NCI-H2171 treated with DMSO at 0.1 percent for 48 hours (cell line): ENCODE measurements at regions not wholly inside any gene's neighbourhood (a gene's known extent, or its start where the extent isn't known, plus 50 kb on each side); places are given as distances from the start of the nearest gene placed in this dataset.
"Not testable (repeated sequence)": the region's sequence is repeated elsewhere in the genome, so short reads cannot be mapped to it uniquely, and the experiment has no call there.

Experiments
- DNase-seq: peaks from one replicate; lab custom pipeline; 2025; lab: John Stamatoyannopoulos, UW

GRCh38 chr4:123158576-123158975, 236.2 kb upstream of the NUDT6 start:
- DNase-seq = no peak

GRCh38 chr4:123159479-123159878, 237.1 kb upstream of the NUDT6 start:
- DNase-seq = no peak

DNA sequence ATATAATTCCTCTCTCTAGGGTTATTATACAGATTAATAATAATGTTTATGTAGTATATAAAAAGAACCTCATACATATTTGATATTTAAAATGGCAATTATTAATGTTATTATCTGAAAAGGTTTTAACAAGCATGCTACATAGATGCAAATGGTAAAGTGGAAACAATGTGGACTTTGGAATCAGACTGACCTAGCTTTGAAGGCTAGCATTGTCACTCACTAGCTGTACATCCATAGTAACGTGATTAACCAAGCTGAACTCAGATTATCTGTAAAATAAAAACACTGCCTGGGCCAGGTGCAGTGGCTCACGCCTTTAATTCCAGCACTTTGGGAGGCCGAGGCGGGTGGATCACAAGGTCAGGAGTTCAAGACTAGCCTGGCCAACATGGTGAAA, 233.7 kb upstream of the SPRY1 start:
- DNase-seq = no peak

- no peak for DNase-seq
Observed at GRCh38 chr4:123163501-123163900, 233.1 kb upstream of the SPRY1 start.

DNA sequence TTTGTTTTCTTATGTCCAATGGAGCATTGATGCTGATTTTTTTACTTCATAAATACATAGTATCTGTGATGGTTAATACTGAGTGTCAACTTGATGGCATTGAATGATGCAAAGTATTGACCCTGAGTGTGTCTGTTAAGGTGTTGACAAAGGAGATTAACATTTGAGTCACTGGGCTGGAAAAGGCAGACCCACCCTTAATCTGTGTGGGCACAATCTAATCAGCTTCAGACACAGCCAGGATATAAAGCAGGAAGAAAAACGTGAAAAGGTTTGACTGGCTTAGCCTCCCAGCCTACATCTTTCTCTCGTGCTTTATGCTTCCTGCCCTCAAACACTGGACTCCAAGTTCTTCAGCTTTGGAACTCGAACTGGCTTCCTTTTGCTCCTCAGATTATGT, 230.6 kb upstream of the SPRY1 start:
- no peak for DNase-seq

GRCh38 chr4:123167931-123168330, 228.7 kb upstream of the SPRY1 start:
- DNase-seq = no peak

DNA sequence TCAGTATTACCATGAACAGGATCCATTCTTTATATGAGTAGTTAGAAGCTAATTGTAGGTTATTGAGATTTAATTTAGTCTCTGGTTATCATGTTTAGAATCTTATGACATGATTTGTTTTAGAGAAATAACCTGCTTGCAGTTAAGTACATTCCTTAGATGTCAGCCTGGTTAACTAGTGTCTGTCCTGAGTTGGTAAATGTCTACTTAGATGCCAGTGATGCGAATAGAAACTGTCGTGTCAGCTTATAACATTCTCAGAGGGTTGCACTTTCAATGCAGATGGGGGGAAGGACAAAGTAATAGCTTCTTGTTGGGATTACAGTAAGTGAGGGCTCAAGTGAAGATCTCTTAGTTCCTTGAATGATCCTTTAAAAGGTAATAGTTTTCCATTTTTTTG, 227.8 kb upstream of the SPRY1 start:
- no peak for DNase-seq

GRCh38 chr4:123170843-123171242, 225.8 kb upstream of the SPRY1 start:
- DNase-seq = no peak

DNA sequence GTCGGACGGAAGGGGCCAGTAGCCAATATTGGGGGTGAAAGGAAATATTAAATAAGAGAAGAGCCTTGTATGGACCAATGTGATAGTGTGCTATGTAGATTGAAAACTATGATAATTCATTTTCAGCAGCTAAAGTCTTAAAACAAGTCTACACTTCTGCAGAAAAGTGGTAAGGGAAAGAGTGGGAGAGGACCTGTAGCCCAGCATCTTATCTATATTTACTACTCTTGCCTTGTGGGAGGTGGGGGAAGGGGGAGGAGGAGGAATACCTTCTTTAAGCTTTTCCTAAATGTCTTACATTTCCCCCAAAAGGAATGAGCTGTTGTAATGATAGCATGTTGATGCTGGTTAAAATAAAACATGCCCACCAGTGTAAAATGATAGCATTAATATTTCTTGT, 220.0 kb upstream of the SPRY1 start:
- no peak for DNase-seq

- DNase-seq = no peak
Observed at GRCh38 chr4:123182289-123182688, 214.3 kb upstream of the SPRY1 start.

GRCh38 chr4:123183308-123183707, 213.3 kb upstream of the SPRY1 start:
- DNase-seq = no peak

- DNase-seq = not testable (repeated sequence)
Observed at GRCh38 chr4:123183754-123184153, 212.8 kb upstream of the SPRY1 start.

DNA sequence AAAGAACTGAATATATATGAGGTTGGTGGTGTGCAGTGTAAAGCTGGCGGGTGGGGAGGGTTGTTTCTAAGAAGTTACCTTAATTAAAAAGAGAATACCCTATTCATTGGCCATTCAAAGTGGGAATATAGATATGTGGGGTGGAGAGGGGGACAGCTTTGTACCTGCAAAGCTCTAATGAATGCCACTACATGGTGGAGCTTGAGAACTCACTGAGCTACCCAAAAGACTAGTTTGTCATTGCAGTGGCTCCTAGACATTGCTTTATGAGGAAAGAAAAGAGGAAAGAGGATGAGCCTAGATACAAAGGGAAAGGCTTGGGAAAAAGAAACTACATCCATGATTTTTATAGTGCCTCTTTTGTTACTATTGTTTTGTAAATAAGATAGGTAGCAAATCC, 209.9 kb upstream of the SPRY1 start:
- no peak for DNase-seq

- DNase-seq = no peak
Observed at GRCh38 chr4:123190176-123190575, 206.4 kb upstream of the SPRY1 start.

GRCh38 chr4:123191728-123192127, 204.9 kb upstream of the SPRY1 start:
- no peak for DNase-seq

- no peak for DNase-seq
Observed at GRCh38 chr4:123193802-123194367, 202.7 kb upstream of the SPRY1 start.

- DNase-seq = no peak
Observed at GRCh38 chr4:123198706-123199105, 197.9 kb upstream of the SPRY1 start.

GRCh38 chr4:123200051-123200940, 196.3 kb upstream of the SPRY1 start:
- no peak for DNase-seq

DNA sequence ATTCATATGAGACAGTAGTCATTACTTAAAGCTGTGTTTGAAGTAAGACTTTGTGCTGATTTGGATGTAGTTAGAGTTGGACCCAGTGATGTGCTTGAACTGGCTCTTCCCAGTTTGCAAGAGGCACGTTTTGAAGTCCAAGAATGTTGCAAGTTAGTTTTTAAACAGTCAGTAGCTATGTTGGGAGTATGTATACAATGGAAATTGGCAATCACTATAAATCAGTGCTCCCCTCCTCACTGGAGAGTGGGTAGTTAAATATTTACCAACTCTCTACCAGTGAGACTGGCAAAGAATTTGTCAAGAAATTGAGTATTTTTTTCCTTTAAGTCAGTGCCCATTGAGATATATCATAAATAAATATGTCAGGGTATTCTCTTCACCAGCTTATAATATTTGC, 191.9 kb upstream of the SPRY1 start:
- no peak for DNase-seq

DNA sequence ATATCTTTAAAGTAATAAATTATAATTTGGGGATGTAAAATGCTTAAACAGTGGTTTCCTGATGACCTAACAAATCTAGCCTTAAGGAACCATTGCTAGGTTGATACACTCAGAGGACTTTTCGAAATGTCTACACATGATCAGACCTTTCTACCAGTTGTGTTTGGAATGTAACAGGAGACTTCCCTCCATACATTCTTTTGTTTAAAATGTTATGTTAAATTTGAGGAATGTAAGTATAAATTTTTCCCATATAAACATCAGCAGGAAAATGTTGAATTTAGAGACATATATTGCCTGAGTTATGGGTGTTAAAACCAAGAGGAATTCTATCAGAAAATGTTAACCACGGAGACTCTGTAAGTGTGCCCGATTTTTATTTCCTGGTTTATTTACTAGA, 190.6 kb upstream of the SPRY1 start:
- no peak for DNase-seq

DNA sequence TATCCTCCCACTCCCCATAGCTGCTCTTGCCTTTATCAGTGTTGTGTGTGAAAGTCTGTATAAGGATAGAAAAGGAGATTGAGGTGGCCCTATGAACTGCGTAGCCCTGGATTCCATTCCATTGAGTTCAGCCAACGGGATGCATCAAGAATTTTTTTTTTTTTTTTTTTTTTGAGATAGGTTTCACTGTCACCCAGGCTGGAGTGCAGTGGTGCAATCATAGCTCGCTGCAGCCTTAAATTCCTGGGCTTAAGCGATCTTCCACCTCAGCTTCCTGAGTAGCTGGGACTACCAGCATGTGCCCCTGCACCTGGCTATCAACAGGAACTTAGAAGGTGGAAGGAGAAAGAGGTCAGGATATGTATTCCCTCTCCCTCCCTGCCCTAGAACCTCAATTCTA, 187.2 kb upstream of the SPRY1 start:
- no peak for DNase-seq

- no peak for DNase-seq
Observed at GRCh38 chr4:123215536-123215935, 181.1 kb upstream of the SPRY1 start.

DNA sequence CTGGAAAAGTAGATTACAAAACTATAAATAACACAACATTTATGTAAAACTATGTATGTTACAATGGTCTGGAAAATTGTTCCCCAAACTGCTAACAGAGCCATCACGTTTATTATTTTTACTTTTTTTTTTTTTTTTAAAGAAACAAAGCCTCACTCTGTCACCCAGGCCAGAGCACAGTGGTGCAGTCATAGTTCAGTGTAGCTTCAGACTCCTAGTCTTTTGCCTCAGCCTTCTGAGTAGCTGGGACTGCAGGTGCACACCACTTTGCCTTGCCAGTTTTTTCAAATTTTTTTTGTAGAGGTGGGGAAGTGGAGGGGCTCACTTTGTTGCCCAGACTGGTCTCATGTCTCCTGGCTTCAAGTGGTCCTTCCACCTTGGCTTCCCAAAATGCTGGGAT, 180.1 kb upstream of the SPRY1 start:
- no peak for DNase-seq

- DNase-seq = no peak
Observed at GRCh38 chr4:123216946-123217345, 179.6 kb upstream of the SPRY1 start.
